Activated naive CD8-positive, alpha-beta T cell treated with anti-CD3 and anti-CD28 coated beads, Interleukin-2, amount 10 ng/mL, durations not matched to agents 7 days and 5 days (primary cell): ENCODE measurements at regions not wholly inside any gene's neighbourhood (a gene's known extent, or its start where the extent isn't known, plus 50 kb on each side); places are given as distances from the start of the nearest gene placed in this dataset.

Source experiments
- ATAC-seq: fragments of 150-1000 bp; cut with Tn5 transposase; one replicate; pipeline ENCODE4 v1.10.0; 2021; ENCODE audit warnings: low read depth, moderate library complexity
- POLR2A ChIA-PET: fragments of 350-600 bp; sonication (Branson Sonifier 250); formaldehyde crosslinking; loops from one replicate; lab custom pipeline; 2021; ENCODE audit warnings: antibody characterized with exemption; lab: Charles Lee
- DNase-seq: peaks from one replicate; pipeline ENCODE4 v3.0.0; 2021
- H3K27ac Mint-ChIP-seq: one replicate; pipeline ENCODE4 v1.8.0; 2022; ENCODE audit warnings: mild to moderate bottlenecking, mixed read lengths
- H3K27me3 Mint-ChIP-seq: one replicate; pipeline ENCODE4 v1.8.0; 2022; ENCODE audit warnings: mild to moderate bottlenecking, moderate library complexity, mixed read lengths
- H3K36me3 Mint-ChIP-seq: one replicate; pipeline ENCODE4 v1.8.0; 2021; ENCODE audit warnings: mild to moderate bottlenecking, mixed read lengths
- H3K4me1 Mint-ChIP-seq: one replicate; pipeline ENCODE4 v1.8.0; 2021; ENCODE audit warnings: mixed read lengths
- H3K4me3 Mint-ChIP-seq: one replicate; pipeline ENCODE4 v1.8.0; 2022; ENCODE audit warnings: mild to moderate bottlenecking, moderate library complexity, mixed read lengths
- H3K9me3 Mint-ChIP-seq: one replicate; pipeline ENCODE4 v1.8.0; 2021; ENCODE audit warnings: mixed read lengths

GRCh38 chr3:143192193-143192592 lies 72.6 kb downstream of the CHST2 start:
- H3K4me1 Mint-ChIP-seq, result peaks cover 4% of the 10 kb centered on the region
- ATAC-seq (peak; percentile 39), DNase-seq (no peak)
- peaks cover 10% of the 10 kb centered on the region for H3K9me3 Mint-ChIP-seq
- POLR2A ChIA-PET, result no interaction called here
- H3K27ac Mint-ChIP-seq, result peak overlapping the region; percentile 22
- H3K27me3 Mint-ChIP-seq, result no peaks in the 10 kb centered on the region
- no peak overlapping the region for H3K4me3 Mint-ChIP-seq
- peaks cover 7% of the 10 kb centered on the region for H3K36me3 Mint-ChIP-seq

- Mint-ChIP-seq H3K4me3 (no peak overlapping the region), H3K36me3 (peaks cover 4% of the 10 kb centered on the region), H3K27me3 (no peaks in the 10 kb centered on the region), H3K9me3 (peaks cover 10% of the 10 kb centered on the region), H3K27ac (no peak overlapping the region), H3K4me1 (no peaks in the 10 kb centered on the region)
- POLR2A ChIA-PET, result no interaction called here
- ATAC-seq (no peak), DNase-seq (no peak)
Observed at GRCh38 chr3:143200001-143200924, 80.7 kb downstream of the CHST2 start.

- POLR2A ChIA-PET, result no interaction called here
- ATAC-seq (no peak), DNase-seq (no peak)
Observed at GRCh38 chr3:143201045-143201444, 81.5 kb downstream of the CHST2 start.

GRCh38 chr3:143201870-143202752 lies 82.5 kb downstream of the CHST2 start:
- no peak for ATAC-seq
- Mint-ChIP-seq H3K27me3 (no peaks in the 10 kb centered on the region), H3K9me3 (peaks cover 12% of the 10 kb centered on the region), H3K4me1 (no peaks in the 10 kb centered on the region), H3K36me3 (no peaks in the 10 kb centered on the region), H3K27ac (no peak overlapping the region), H3K4me3 (no peak overlapping the region)
- POLR2A ChIA-PET, result no interaction called here
- DNase-seq, result no peak

More at GRCh38 chr3:143201045-143201444, 81.5 kb downstream of the CHST2 start:
- no peak overlapping the region for H3K27ac Mint-ChIP-seq
- H3K4me1 Mint-ChIP-seq, result no peaks in the 10 kb centered on the region
- peaks cover 12% of the 10 kb centered on the region for H3K9me3 Mint-ChIP-seq
- no peaks in the 10 kb centered on the region for H3K27me3 Mint-ChIP-seq
- H3K36me3 Mint-ChIP-seq, result peaks cover 2% of the 10 kb centered on the region
- no peak overlapping the region for H3K4me3 Mint-ChIP-seq

GRCh38 chr3:143203142-143203541 lies 83.6 kb downstream of the CHST2 start:
- no peaks in the 10 kb centered on the region for H3K36me3 Mint-ChIP-seq
- DNase-seq (no peak), ATAC-seq (no peak)
- H3K9me3 Mint-ChIP-seq, result peaks cover 10% of the 10 kb centered on the region
- peaks cover 2% of the 10 kb centered on the region for H3K4me1 Mint-ChIP-seq
- POLR2A ChIA-PET, result no interaction called here
- H3K4me3 Mint-ChIP-seq, result no peak overlapping the region
- H3K27ac Mint-ChIP-seq, result no peak overlapping the region
- H3K27me3 Mint-ChIP-seq, result no peaks in the 10 kb centered on the region

- POLR2A ChIA-PET, result no interaction called here
- H3K9me3 Mint-ChIP-seq, result peaks cover 10% of the 10 kb centered on the region
- DNase-seq, result no peak
- H3K27me3 Mint-ChIP-seq, result no peaks in the 10 kb centered on the region
- H3K4me3 Mint-ChIP-seq, result no peak overlapping the region
- H3K4me1 Mint-ChIP-seq, result peaks cover 2% of the 10 kb centered on the region
- ATAC-seq, result no peak
- H3K36me3 Mint-ChIP-seq, result no peaks in the 10 kb centered on the region
- no peak overlapping the region for H3K27ac Mint-ChIP-seq
Observed at GRCh38 chr3:143203848-143204247, 84.3 kb downstream of the CHST2 start.

GRCh38 chr3:143206955-143207337 lies 87.4 kb downstream of the CHST2 start:
- ATAC-seq (no peak), DNase-seq (no peak)
- Mint-ChIP-seq H3K27me3 (no peaks in the 10 kb centered on the region), H3K4me1 (peaks cover 5% of the 10 kb centered on the region), H3K36me3 (no peaks in the 10 kb centered on the region), H3K27ac (no peak overlapping the region), H3K9me3 (peaks cover 10% of the 10 kb centered on the region), H3K4me3 (no peak overlapping the region)
- POLR2A ChIA-PET, result no interaction called here

- Mint-ChIP-seq H3K27me3 (no peaks in the 10 kb centered on the region), H3K4me3 (no peak overlapping the region), H3K4me1 (peaks cover 5% of the 10 kb centered on the region), H3K27ac (no peak overlapping the region), H3K36me3 (no peaks in the 10 kb centered on the region), H3K9me3 (peaks cover 10% of the 10 kb centered on the region)
- DNase-seq (no peak), ATAC-seq (no peak)
- POLR2A ChIA-PET, result no interaction called here
Observed at GRCh38 chr3:143207338-143207961, 87.9 kb downstream of the CHST2 start.

GRCh38 chr3:143208976-143209714 lies 89.6 kb downstream of the CHST2 start:
- Mint-ChIP-seq H3K4me3 (no peak overlapping the region), H3K4me1 (peaks cover 5% of the 10 kb centered on the region), H3K36me3 (no peaks in the 10 kb centered on the region), H3K9me3 (peaks cover 10% of the 10 kb centered on the region), H3K27me3 (no peaks in the 10 kb centered on the region), H3K27ac (no peak overlapping the region)
- no peak for DNase-seq
- POLR2A ChIA-PET, result no interaction called here
- ATAC-seq, result no peak

- Mint-ChIP-seq H3K4me1 (peaks cover 5% of the 10 kb centered on the region), H3K4me3 (no peak overlapping the region), H3K36me3 (no peaks in the 10 kb centered on the region), H3K9me3 (peaks cover 6% of the 10 kb centered on the region), H3K27ac (no peak overlapping the region), H3K27me3 (no peaks in the 10 kb centered on the region)
- ATAC-seq, result no peak
- POLR2A ChIA-PET, result no interaction called here
- no peak for DNase-seq
Observed at GRCh38 chr3:143209715-143210059, 90.1 kb downstream of the CHST2 start.

GRCh38 chr3:143210141-143210540 lies 90.6 kb downstream of the CHST2 start:
- Mint-ChIP-seq H3K27ac (no peak overlapping the region), H3K4me1 (peaks cover 5% of the 10 kb centered on the region), H3K27me3 (no peaks in the 10 kb centered on the region), H3K4me3 (no peak overlapping the region), H3K9me3 (peaks cover 7% of the 10 kb centered on the region), H3K36me3 (no peaks in the 10 kb centered on the region)
- POLR2A ChIA-PET, result no interaction called here
- DNase-seq (no peak), ATAC-seq (no peak)

GRCh38 chr3:143215059-143215458 lies 95.5 kb downstream of the CHST2 start:
- Mint-ChIP-seq H3K4me3 (no peak overlapping the region), H3K36me3 (no peaks in the 10 kb centered on the region), H3K9me3 (peaks cover 2% of the 10 kb centered on the region), H3K27ac (no peak overlapping the region), H3K4me1 (peaks cover 13% of the 10 kb centered on the region), H3K27me3 (no peaks in the 10 kb centered on the region)
- ATAC-seq, result no peak
- POLR2A ChIA-PET, result no interaction called here
- no peak for DNase-seq
